Large intestine (tissue), 3 donors: ENCODE measurements at regions not wholly inside any gene's neighbourhood (a gene's known extent, or its start where the extent isn't known, plus 50 kb on each side); places are given as distances from the start of the nearest gene placed in this dataset.
"Not testable (repeated sequence)": the region's sequence is repeated elsewhere in the genome, so short reads cannot be mapped to it uniquely, and the experiment has no call there.

Experiments
- DNase-seq, 2 donors: peaks; one replicate each; pipeline versions ENCODE4 v3.0.0 to v3.0.0-alpha.2; 2013
- H3K27ac ChIP-seq: one replicate; pipeline ENCODE4 v1.5.1; 2013; ENCODE audit warnings: low read length
- H3K27me3 ChIP-seq: 2 replicates; pipeline ENCODE4 v1.6.1; 2013; ENCODE audit warnings: low read length; ENCODE audit not compliant: control insufficient read depth, insufficient read depth
- H3K36me3 ChIP-seq: 2 replicates; pipeline ENCODE4 v1.6.1; 2013; ENCODE audit warnings: low read length; ENCODE audit not compliant: control insufficient read depth, insufficient read depth
- H3K4me1 ChIP-seq: one replicate; pipeline ENCODE4 v1.6.1; 2013; ENCODE audit warnings: low read length; ENCODE audit not compliant: control insufficient read depth, insufficient read depth
- H3K4me3 ChIP-seq: one replicate; pipeline ENCODE4 v1.5.1; 2013; ENCODE audit warnings: low read length
- H3K9me3 ChIP-seq: one replicate; pipeline ENCODE4 v1.6.1; 2013; ENCODE audit warnings: mild to moderate bottlenecking, low read depth, low read length, moderate library complexity; ENCODE audit not compliant: control insufficient read depth
- WGBS: methylation state at CpG from one replicate; pipeline ENCODE4 v1.1.5; 2013; ENCODE audit warnings: low lambda C conversion rate; ENCODE audit not compliant: insufficient coverage; 5-methylcytosine and 5-hydroxymethylcytosine counted together

DNA sequence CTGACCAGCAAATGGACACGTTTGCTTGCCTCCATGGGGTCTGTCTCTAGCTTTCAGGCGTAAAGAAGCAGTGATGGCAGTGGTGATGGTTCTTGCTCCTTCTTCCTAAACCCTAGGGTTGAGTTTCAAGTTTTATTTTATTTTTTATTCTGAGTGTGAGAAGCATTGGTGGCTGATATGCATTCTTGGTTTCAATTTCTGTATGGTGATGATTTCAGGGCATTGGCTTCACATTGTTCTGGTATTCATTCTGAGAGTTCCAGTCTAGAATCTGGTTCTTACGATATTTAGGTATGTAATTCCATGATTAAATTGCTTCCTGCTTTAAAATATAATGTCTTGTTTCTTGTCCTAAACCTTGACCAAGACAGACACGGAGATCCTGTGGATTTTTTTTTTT, 444.5 kb upstream of the IMPG1 start:
- Histone ChIP-seq H3K4me3 (no peak overlapping the region), H3K27me3 (no peaks in the 10 kb centered on the region), H3K4me1 (no peaks in the 10 kb centered on the region), H3K27ac (no peak overlapping the region), H3K36me3 (no peaks in the 10 kb centered on the region), H3K9me3 (no peaks in the 10 kb centered on the region)
- WGBS: no CpG with 5 or more reads among the region's 4 CpGs
- DNase-seq: no peak

DNA sequence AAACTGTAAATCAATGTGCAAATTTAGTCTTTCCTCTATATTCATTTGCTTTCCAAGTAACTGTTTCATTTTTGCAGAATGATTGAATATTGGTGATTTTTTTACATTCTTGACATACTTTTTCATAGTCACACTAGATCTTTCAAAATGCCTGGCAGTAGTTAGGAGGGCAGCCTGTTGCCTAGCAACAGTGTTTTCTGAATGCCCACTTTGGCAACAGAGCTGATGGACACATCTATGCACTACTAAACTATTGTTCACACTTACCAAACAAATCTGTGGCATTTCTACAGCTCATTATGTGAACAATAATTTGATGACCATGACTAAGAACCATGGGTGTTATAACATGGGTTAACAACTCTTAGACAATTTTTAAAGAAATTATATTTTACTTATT, 438.0 kb upstream of the IMPG1 start:
- Histone ChIP-seq H3K4me1 (no peaks in the 10 kb centered on the region), H3K36me3 (no peaks in the 10 kb centered on the region), H3K27me3 (no peaks in the 10 kb centered on the region), H3K4me3 (no peak overlapping the region), H3K27ac (no peak overlapping the region), H3K9me3 (no peaks in the 10 kb centered on the region)
- no peak for DNase-seq

DNA sequence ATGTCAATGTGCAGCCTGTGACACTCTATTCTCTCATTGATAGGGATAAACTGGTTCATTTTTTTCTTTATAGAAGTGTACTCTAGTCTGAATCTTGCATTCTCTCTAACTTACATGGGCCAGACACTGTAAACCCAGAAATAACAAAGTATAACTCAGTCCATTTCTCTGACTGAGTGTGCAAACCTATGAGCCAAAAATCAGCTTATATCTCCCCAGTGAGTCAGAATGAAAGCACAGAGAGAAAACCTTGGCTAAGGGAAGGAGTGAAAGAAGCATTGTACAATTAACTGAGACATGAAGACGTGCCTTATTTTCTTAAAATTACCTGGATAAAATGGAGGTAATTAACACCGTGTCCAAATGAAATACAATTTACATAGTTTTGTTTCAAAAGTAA, 436.9 kb upstream of the IMPG1 start:
- no peak overlapping the region for H3K4me3 ChIP-seq
- no peaks in the 10 kb centered on the region for H3K36me3 ChIP-seq
- no peak for DNase-seq
- H3K9me3 ChIP-seq: no peaks in the 10 kb centered on the region
- WGBS: no CpG with 5 or more reads among the region's 2 CpGs
- no peaks in the 10 kb centered on the region for H3K4me1 ChIP-seq
- H3K27me3 ChIP-seq: no peaks in the 10 kb centered on the region
- no peak overlapping the region for H3K27ac ChIP-seq

DNA sequence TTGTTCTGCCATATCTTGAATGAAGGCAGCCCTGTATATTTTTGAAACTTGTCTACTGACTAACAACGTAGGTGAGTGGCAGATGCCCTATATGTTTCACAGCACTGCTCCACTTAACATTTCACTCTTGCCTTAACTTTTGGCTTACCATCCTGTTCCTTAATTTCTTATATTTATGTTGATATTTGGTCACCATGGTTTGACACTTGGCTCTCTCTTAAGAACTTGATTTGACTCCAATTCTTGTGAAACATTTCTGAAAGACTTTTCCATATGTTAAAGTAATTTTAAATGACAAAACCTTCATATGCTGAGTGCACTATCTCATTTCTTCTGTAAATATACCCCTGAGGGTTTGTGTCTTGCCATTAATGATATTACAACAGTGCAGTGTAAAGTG, 434.3 kb upstream of the IMPG1 start:
- WGBS: no CpG with 5 or more reads among the region's 1 CpG

DNA sequence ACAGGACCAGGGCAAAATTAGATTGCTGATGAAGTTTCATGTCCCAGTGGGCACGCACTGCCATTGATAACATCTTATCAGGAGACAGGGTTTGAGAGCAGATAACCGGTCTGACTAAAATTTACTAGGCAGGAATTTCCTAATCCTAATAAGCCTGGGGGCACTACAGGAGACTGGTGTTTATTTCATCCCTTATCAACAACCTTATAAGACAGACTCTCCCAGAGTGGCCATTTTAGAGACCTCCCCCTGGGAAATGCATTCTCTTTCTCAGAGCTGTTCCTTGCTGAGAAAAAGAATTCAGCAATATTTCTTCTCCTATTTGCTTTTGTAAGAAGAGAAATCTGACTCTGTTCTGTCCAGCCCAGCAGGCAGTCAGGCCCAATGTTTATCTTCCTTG, 423.4 kb upstream of the IMPG1 start:
- Histone ChIP-seq H3K27me3 (no peaks in the 10 kb centered on the region), H3K36me3 (no peaks in the 10 kb centered on the region), H3K9me3 (peaks cover 5% of the 10 kb centered on the region), H3K27ac (no peak overlapping the region), H3K4me3 (no peak overlapping the region), H3K4me1 (no peaks in the 10 kb centered on the region)
- WGBS: no CpG with 5 or more reads among the region's 2 CpGs
- DNase-seq: no peak

More for the DNA sequence above, 434.3 kb upstream of the IMPG1 start:
- no peak for DNase-seq
- no peaks in the 10 kb centered on the region for H3K27me3 ChIP-seq
- no peak overlapping the region for H3K27ac ChIP-seq
- H3K4me1 ChIP-seq: no peaks in the 10 kb centered on the region
- H3K36me3 ChIP-seq: no peaks in the 10 kb centered on the region
- H3K4me3 ChIP-seq: no peak overlapping the region
- H3K9me3 ChIP-seq: no peaks in the 10 kb centered on the region

DNA sequence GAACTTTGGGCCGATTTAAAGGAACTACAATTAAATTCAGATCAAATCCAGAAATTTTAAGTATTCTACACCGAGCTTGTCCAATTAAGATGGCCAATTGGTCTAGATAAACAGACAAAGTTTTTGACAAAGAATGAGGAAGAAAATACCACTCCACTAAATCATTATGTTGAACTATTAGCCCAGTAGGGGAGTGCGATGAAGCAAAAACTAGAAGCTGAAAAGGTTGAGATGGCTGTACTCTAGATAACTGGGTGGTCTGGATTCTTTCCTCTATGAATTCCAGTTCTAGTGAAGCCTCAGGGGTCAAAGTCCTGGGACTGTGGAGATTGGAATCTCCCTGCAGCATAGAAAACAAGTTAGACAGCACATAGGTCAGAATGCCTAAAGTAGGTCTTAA, 418.9 kb upstream of the IMPG1 start:
- H3K4me3 ChIP-seq, DNase-seq, H3K27me3 ChIP-seq, H3K4me1 ChIP-seq, H3K27ac ChIP-seq, H3K9me3 ChIP-seq, H3K36me3 ChIP-seq: not testable (repeated sequence)
- 71% methylated on average over 1 of the region's 3 CpGs for WGBS

DNA sequence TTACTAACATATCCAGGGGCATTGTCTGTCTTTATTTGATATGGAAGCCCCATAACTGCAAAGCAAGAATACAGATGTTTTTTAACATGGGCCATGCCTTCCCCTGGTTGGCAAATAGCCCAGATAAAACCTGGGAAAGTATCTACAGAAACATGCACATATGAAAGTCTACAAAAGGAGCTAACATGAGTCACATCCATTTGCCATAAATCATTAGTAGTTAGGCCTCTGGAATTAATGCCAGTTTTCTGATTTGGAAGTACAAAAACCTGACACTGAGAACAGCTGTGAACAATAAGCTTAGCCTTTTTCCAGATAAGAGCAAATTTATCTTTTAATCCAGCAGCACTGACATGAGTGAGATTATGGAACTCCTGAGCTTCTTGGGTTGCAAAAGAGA, 418.0 kb upstream of the IMPG1 start:
- peaks cover 5% of the 10 kb centered on the region for H3K9me3 ChIP-seq
- H3K4me3 ChIP-seq: no peak overlapping the region
- H3K27ac ChIP-seq: no peak overlapping the region
- no peaks in the 10 kb centered on the region for H3K4me1 ChIP-seq
- H3K36me3 ChIP-seq: no peaks in the 10 kb centered on the region
- no peak for DNase-seq
- no peaks in the 10 kb centered on the region for H3K27me3 ChIP-seq

DNA sequence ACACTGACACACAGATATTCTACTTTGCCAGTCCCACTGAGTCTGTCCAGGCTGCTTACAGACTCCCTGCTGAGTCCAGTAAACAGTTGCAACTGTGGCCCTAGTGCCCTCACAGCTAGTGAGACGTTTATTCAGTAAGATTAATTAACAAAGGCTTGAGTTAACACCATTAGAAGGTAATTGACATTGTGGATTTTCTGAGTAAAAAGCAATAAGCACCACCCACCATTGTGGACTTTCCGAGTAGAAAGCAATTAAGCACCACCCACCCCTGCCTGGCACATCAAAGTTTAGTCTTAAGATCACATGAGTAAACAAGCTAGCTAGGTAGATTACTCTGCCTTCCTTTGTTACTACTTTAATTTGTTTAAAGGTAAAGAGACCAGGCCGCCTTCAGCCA, 408.6 kb upstream of the IMPG1 start:
- Histone ChIP-seq H3K36me3 (no peaks in the 10 kb centered on the region), H3K4me3 (no peak overlapping the region), H3K9me3 (peaks cover 5% of the 10 kb centered on the region), H3K27me3 (no peaks in the 10 kb centered on the region), H3K4me1 (no peaks in the 10 kb centered on the region), H3K27ac (no peak overlapping the region)
- DNase-seq: no peak
- 0% methylated on average over 2 of the region's 3 CpGs for WGBS

DNA sequence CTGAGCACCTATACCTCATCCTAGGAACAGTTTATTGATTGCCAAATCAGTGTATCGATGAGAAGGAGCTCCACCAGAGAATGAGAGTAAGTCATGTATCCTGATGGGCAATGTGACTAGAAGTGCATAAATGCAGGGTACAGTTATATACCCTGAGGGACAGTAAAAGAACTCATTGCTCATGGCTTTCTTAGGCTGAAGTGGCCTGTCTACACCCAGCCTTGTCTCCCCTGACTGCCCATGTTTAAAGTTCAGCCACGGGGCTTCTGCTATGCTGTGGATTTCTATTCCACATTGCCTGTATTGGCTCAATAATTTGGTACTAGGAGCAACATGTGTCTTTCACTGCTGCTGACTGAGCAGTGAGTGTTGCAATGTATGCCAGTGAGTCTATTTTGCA, 400.4 kb upstream of the IMPG1 start:
- Histone ChIP-seq H3K27ac (no peak overlapping the region), H3K36me3 (no peaks in the 10 kb centered on the region), H3K4me1 (no peaks in the 10 kb centered on the region), H3K9me3 (no peaks in the 10 kb centered on the region), H3K4me3 (no peak overlapping the region), H3K27me3 (no peaks in the 10 kb centered on the region)
- no CpG with 5 or more reads among the region's 2 CpGs for WGBS
- DNase-seq: no peak

DNA sequence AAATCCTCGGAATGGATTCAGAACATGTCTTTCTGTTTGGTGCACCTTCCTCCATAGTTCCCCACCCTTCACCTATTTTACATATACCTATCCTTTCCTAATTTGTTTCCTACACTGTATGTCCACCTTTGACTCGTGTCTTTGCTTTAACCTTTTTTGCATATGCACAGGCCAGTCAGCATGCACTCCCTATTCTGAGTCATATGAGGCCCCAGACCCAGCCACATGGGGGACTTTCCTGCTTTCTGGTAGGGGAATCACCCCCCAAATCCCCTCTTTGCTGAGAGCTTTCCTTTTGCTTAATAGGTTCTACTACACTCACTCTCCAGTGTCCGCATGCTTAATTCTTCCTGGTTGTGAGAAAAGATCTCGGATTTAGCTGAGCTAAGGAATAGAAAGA, 393.8 kb upstream of the IMPG1 start:
- 95% methylated on average over 2 of the region's 4 CpGs for WGBS
- H3K4me3 ChIP-seq: no peak overlapping the region
- H3K9me3 ChIP-seq: no peaks in the 10 kb centered on the region
- no peaks in the 10 kb centered on the region for H3K36me3 ChIP-seq
- H3K27me3 ChIP-seq: no peaks in the 10 kb centered on the region
- no peaks in the 10 kb centered on the region for H3K4me1 ChIP-seq
- no peak overlapping the region for H3K27ac ChIP-seq
- no peak for DNase-seq

DNA sequence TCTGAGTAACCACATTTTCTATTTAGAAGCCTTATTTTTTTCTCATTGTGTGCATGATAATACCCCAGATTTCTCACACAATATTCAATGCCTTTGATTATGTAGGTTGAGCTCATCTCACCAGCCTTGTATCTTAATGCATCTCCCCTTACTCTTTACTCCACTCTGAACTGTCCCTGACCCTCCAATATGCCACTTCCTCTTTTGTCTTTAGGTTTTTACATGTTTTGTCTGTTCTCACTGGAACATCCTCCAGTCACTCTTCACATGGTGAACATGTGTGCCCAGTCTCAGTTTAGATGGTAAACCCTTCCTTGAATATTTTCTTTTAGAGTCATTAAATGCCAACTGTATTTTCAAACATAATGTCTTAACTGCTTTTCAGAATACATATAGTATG, 392.9 kb upstream of the IMPG1 start:
- no peak for DNase-seq
- no peak overlapping the region for H3K27ac ChIP-seq
- no peaks in the 10 kb centered on the region for H3K27me3 ChIP-seq
- H3K36me3 ChIP-seq: no peaks in the 10 kb centered on the region
- no peaks in the 10 kb centered on the region for H3K4me1 ChIP-seq
- no peak overlapping the region for H3K4me3 ChIP-seq
- no peaks in the 10 kb centered on the region for H3K9me3 ChIP-seq

DNA sequence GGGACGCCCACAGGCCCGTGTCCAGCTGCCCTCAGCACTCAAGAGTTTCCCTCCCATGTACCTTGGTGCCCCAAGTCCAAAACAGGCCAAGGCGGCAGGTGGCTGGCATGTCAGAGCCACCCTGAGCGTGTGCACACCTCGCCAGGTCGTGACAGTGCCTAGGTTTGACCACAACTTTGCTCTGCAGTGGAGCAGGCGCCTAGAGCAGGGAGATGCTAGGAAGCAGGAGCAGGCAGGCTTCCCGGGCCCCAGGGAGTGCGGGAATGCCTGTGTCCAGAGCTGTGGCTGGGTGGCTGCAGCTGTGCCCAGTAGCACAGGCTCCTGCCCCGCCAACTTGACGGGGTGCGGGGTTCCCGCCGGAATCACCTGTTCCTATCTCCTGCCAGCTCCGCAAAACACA, 380.8 kb upstream of the IMPG1 start:
- Histone ChIP-seq H3K4me1 (no peaks in the 10 kb centered on the region), H3K27ac (no peak overlapping the region), H3K9me3 (peaks cover 2% of the 10 kb centered on the region), H3K36me3 (no peaks in the 10 kb centered on the region), H3K27me3 (no peaks in the 10 kb centered on the region), H3K4me3 (no peak overlapping the region)
- DNase-seq: no peak
- WGBS: no CpG with 5 or more reads among the region's 15 CpGs
